Fibroblast of lung (primary cell): ENCODE measurements at regions not wholly inside any gene's neighbourhood (a gene's known extent, or its start where the extent isn't known, plus 50 kb on each side); places are given as distances from the start of the nearest gene placed in this dataset.

Experiments used
- EZH2 ChIP-seq: IDR thresholded peaks from 2 replicates; pipeline ENCODE4 v1.5.1; 2012; ENCODE audit warnings: low read length, control low read depth, mild to moderate bottlenecking; ENCODE audit errors: missing control alignments
- TF ChIP-seq, protein P1 (sequence below), 2 donors: IDR thresholded peaks in 1 of 2; conservative IDR thresholded peaks in 1 of 2; 1 replicate in 1 of 2; 2 replicates in 1 of 2; pipeline ENCODE4 v1.5.1; 2011 to 2012; ENCODE audit warnings: low read length in 2 of 2, control low read depth in 1 of 2, inconsistent platforms in 1 of 2, low read depth in 1 of 2, mild to moderate bottlenecking in 1 of 2

- no peak for TF ChIP-seq EZH2
- TF ChIP-seq, protein P1, sequence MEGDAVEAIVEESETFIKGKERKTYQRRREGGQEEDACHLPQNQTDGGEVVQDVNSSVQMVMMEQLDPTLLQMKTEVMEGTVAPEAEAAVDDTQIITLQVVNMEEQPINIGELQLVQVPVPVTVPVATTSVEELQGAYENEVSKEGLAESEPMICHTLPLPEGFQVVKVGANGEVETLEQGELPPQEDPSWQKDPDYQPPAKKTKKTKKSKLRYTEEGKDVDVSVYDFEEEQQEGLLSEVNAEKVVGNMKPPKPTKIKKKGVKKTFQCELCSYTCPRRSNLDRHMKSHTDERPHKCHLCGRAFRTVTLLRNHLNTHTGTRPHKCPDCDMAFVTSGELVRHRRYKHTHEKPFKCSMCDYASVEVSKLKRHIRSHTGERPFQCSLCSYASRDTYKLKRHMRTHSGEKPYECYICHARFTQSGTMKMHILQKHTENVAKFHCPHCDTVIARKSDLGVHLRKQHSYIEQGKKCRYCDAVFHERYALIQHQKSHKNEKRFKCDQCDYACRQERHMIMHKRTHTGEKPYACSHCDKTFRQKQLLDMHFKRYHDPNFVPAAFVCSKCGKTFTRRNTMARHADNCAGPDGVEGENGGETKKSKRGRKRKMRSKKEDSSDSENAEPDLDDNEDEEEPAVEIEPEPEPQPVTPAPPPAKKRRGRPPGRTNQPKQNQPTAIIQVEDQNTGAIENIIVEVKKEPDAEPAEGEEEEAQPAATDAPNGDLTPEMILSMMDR (conservative IDR thresholded peaks at IDR 0.05 in 1 of 2, IDR thresholded peaks at IDR 0.05 in 1 of 2; ENCODE audit: low read depth in 1 of 2, low read length in 2 of 2) = no peak
These were observed 65.1 kb upstream of the METRNL start for GRCh38 chr17:83014297-83014696.
